ENCODE measurements at regions not wholly inside any gene's neighbourhood (a gene's known extent, or its start where the extent isn't known, plus 50 kb on each side); places are given as distances from the start of the nearest gene placed in this dataset.
"Not testable (repeated sequence)": the region's sequence is repeated elsewhere in the genome, so short reads cannot be mapped to it uniquely, and the experiment has no call there.

- no peak for TF ChIP-seq HDAC2 (IDR thresholded peaks at IDR 0.05)
- no peak for TF ChIP-seq SPI1 (IDR thresholded peaks at IDR 0.05; ENCODE audit: borderline replicate concordance, insufficient read depth, low read depth, low read length)
These were observed 225.8 kb upstream of the ELL2 start (continued) for GRCh38 chr5:96187309-96188027.

- H3K4me3 ChIP-seq; in situ Hi-C loops (cut with MboI); H3K4me1 ChIP-seq (ENCODE audit: control insufficient read depth, insufficient read depth, low read length); DNase-seq (ENCODE audit: low read depth, low spot score); H3K79me2 ChIP-seq (ENCODE audit: control insufficient read depth, insufficient read depth, low read length); H4K20me1 ChIP-seq (ENCODE audit: control insufficient read depth, insufficient read depth); RAD21 ChIA-PET (ENCODE audit: unreplicated experiment); POLR2A ChIA-PET; FAIRE-seq; H3K4me2 ChIP-seq (ENCODE audit: control insufficient read depth, insufficient read depth); H2AFZ ChIP-seq (ENCODE audit: control insufficient read depth, low read depth, low read length); SMC1A ChIA-PET (ENCODE audit: uncharacterized antibody, unreplicated experiment); CTCF ChIA-PET; H3K27me3 ChIP-seq (replicated peaks in 1 of 2; ENCODE audit: control insufficient read depth in 2 of 2, insufficient read depth in 2 of 2, low read length in 1 of 2); H3K9me3 ChIP-seq (replicated peaks; ENCODE audit: control insufficient read depth, insufficient read depth, low read length); H3K27ac ChIP-seq (ENCODE audit: control insufficient read depth, insufficient read depth); BruUV-seq (replicated peaks); H3K9ac ChIP-seq (ENCODE audit: control insufficient read depth, insufficient read depth, low read length); ATAC-seq; H3K36me3 ChIP-seq (ENCODE audit: control insufficient read depth in 2 of 2, insufficient read depth in 2 of 2, low read length in 1 of 2); intact Hi-C loops (cut with micrococcal nuclease; ENCODE audit: unreplicated experiment): not testable (repeated sequence)
These were observed 222.9 kb upstream of the ELL2 start for GRCh38 chr5:96184510-96184909.

- Histone ChIP-seq H3K79me2 (ENCODE audit: control insufficient read depth, insufficient read depth, low read length) (no peaks in the 10 kb centered on the region), H3K27me3 (replicated peaks in 1 of 2; ENCODE audit: control insufficient read depth in 2 of 2, insufficient read depth in 2 of 2, low read length in 1 of 2) (no peaks in the 10 kb centered on the region), H4K20me1 (ENCODE audit: control insufficient read depth, insufficient read depth) (no peaks in the 10 kb centered on the region), H3K9me3 (replicated peaks; ENCODE audit: control insufficient read depth, insufficient read depth, low read length) (no peaks in the 10 kb centered on the region; the same call in 2 of the 3 replicates), H2AFZ (ENCODE audit: control insufficient read depth, low read depth, low read length) (no peak overlapping the region), H3K9ac (ENCODE audit: control insufficient read depth, insufficient read depth, low read length) (no peak overlapping the region), H3K4me2 (ENCODE audit: control insufficient read depth, insufficient read depth) (no peak overlapping the region), H3K27ac (ENCODE audit: control insufficient read depth, insufficient read depth) (no peak overlapping the region), H3K4me1 (ENCODE audit: control insufficient read depth, insufficient read depth, low read length) (peaks cover 11% of the 10 kb centered on the region), H3K4me3 (no peak overlapping the region), H3K36me3 (ENCODE audit: control insufficient read depth in 2 of 2, insufficient read depth in 2 of 2, low read length in 1 of 2) (no peaks in the 10 kb centered on the region)
- in situ Hi-C loops (cut with MboI) (no loop called here), intact Hi-C loops (cut with micrococcal nuclease; ENCODE audit: unreplicated experiment) (no loop called here)
- no peak for DNase-seq (ENCODE audit: low read depth, low spot score)
- BruUV-seq (replicated peaks), result no TSS peak
- ATAC-seq, result no peak
- ChIA-PET POLR2A (interaction anchor here (1.2 kb wide), 1 partner anchor 9 kb away, joined by 5 read pairs; no protein-coding TSS in a partner anchor), SMC1A (ENCODE audit: uncharacterized antibody, unreplicated experiment) (interaction anchor here (0.8 to 1.9 kb wide), 11 partner anchors 9 to 130 kb away, joined by 3 to 6 read pairs (median 3); no protein-coding TSS in a partner anchor), RAD21 (ENCODE audit: unreplicated experiment) (interaction anchor here (0.6 to 1.0 kb wide), 2 partner anchors 20 to 226 kb away, joined by 3 to 5 read pairs; no protein-coding TSS in a partner anchor), CTCF (interaction anchor here (0.5 to 0.8 kb wide), 3 partner anchors 15 to 135 kb away, joined by 3 read pairs; no protein-coding TSS in a partner anchor)
- 18% methylated on average over 2 of the region's 2 CpGs for WGBS (ENCODE audit: insufficient coverage, insufficient replicate concordance, low lambda C conversion rate, missing lambda C conversion rate)
- FAIRE-seq, result no peak
- TF ChIP-seq RB1 (IDR thresholded peaks at IDR 0.05; ENCODE audit: borderline replicate concordance) (no peak), STAT3 (IDR thresholded peaks at IDR 0.05; ENCODE audit: low read depth, low read length) (no peak), SUPT20H (IDR thresholded peaks at IDR 0.05; ENCODE audit: borderline replicate concordance, control insufficient read depth, low read depth, low read length) (no peak), USF1 (IDR thresholded peaks at IDR 0.05; ENCODE audit: borderline replicate concordance, extremely low read length, insufficient read depth, low read depth, low read length) (no peak), NR2C2 (IDR thresholded peaks at IDR 0.05; ENCODE audit: borderline replicate concordance, control insufficient read depth, insufficient read length, low read depth) (no peak), PAX8 (IDR thresholded peaks at IDR 0.05) (no peak), SRF (IDR thresholded peaks at IDR 0.05; ENCODE audit: low read depth in 2 of 2, low read length in 2 of 2) (no peak), SREBF1 (IDR thresholded peaks at IDR 0.05; ENCODE audit: low read length) (no peak), POLR2AphosphoS2 (IDR thresholded peaks at IDR 0.05; ENCODE audit: low read depth, low read length) (no peak)
These were observed 219.2 kb upstream of the ELL2 start for GRCh38 chr5:96180684-96181435.
